HUES64 (cell line): ENCODE measurements at regions not wholly inside any gene's neighbourhood (a gene's known extent, or its start where the extent isn't known, plus 50 kb on each side); places are given as distances from the start of the nearest gene placed in this dataset.

Source experiments
- H3K27ac ChIP-seq: 2 replicates; pipeline ENCODE4 v1.7.0; 2013; ENCODE audit warnings: low read depth, low read length, inconsistent platforms
- H3K27me3 ChIP-seq: 2 replicates; pipeline ENCODE4 v1.6.1; 2013; ENCODE audit warnings: mild to moderate bottlenecking, low read length; ENCODE audit not compliant: insufficient read depth
- H3K36me3 ChIP-seq: 2 replicates; pipeline ENCODE4 v1.6.1; 2013; ENCODE audit warnings: mild to moderate bottlenecking, low read length; ENCODE audit not compliant: insufficient read depth
- H3K4me1 ChIP-seq: 2 replicates; pipeline ENCODE4 v1.6.1; 2013; ENCODE audit warnings: mild to moderate bottlenecking, low read length, moderate library complexity; ENCODE audit not compliant: insufficient read depth
- H3K4me3 ChIP-seq: 2 replicates; pipeline ENCODE4 v1.5.1; 2013; ENCODE audit warnings: mild to moderate bottlenecking, low read length, moderate library complexity
- H3K9ac ChIP-seq: 2 replicates; pipeline ENCODE4 v1.6.1; 2013; ENCODE audit warnings: mild to moderate bottlenecking, low read depth, low read length
- H3K9me3 ChIP-seq: 2 replicates; pipeline ENCODE4 v1.6.1; 2013; ENCODE audit warnings: low read depth, low read length; ENCODE audit not compliant: insufficient read depth
- WGBS: fragments of 150-250, 120-280 bp; methylation state at CpG from one replicate; pipeline ENCODE4 v1.1.7; 2013; ENCODE audit warnings: missing lambda C conversion rate; 5-methylcytosine and 5-hydroxymethylcytosine counted together

- peaks cover 13% of the 10 kb centered on the region for H3K27me3 ChIP-seq
- 87% methylated on average over 5 of the region's 5 CpGs for WGBS
- H3K9me3 ChIP-seq, result no peaks in the 10 kb centered on the region; the same call in 1 of the 2 replicates
- no peak overlapping the region for H3K9ac ChIP-seq
- H3K27ac ChIP-seq, result no peak overlapping the region
- H3K36me3 ChIP-seq, result no peaks in the 10 kb centered on the region
- no peak overlapping the region for H3K4me3 ChIP-seq
- peaks cover 11% of the 10 kb centered on the region for H3K4me1 ChIP-seq
These were observed 146.3 kb upstream of the RGMA start for GRCh38 chr15:93235269-93235668.

- Histone ChIP-seq H3K36me3 (no peaks in the 10 kb centered on the region), H3K9me3 (peaks cover 3% of the 10 kb centered on the region; the same call in 1 of the 2 replicates), H3K9ac (no peak overlapping the region), H3K4me1 (peaks cover 8% of the 10 kb centered on the region), H3K27ac (no peak overlapping the region), H3K4me3 (no peak overlapping the region), H3K27me3 (no peaks in the 10 kb centered on the region)
- WGBS, result 97% methylated on average over 4 of the region's 4 CpGs
These were observed 144.7 kb upstream of the RGMA start for GRCh38 chr15:93233710-93234109.

GRCh38 chr15:93232845-93233244 is 143.8 kb upstream of the RGMA start:
- Histone ChIP-seq H3K27me3 (no peaks in the 10 kb centered on the region), H3K9me3 (peaks cover 3% of the 10 kb centered on the region; the same call in 1 of the 2 replicates), H3K9ac (no peak overlapping the region), H3K4me3 (no peak overlapping the region), H3K4me1 (peaks cover 8% of the 10 kb centered on the region), H3K36me3 (no peaks in the 10 kb centered on the region), H3K27ac (no peak overlapping the region)
- WGBS, result 91% methylated on average over 7 of the region's 8 CpGs

- no peaks in the 10 kb centered on the region for H3K36me3 ChIP-seq
- H3K9ac ChIP-seq, result no peak overlapping the region
- WGBS, result 72% methylated on average over 6 of the region's 6 CpGs
- H3K27me3 ChIP-seq, result no peaks in the 10 kb centered on the region
- no peak overlapping the region for H3K27ac ChIP-seq
- peaks cover 8% of the 10 kb centered on the region for H3K4me1 ChIP-seq
- peaks cover 3% of the 10 kb centered on the region; the same call in 1 of the 2 replicates for H3K9me3 ChIP-seq
- H3K4me3 ChIP-seq, result no peak overlapping the region
These were observed 143.0 kb upstream of the RGMA start for GRCh38 chr15:93231994-93232393.

- Histone ChIP-seq H3K27me3 (no peaks in the 10 kb centered on the region), H3K9ac (no peak overlapping the region), H3K4me1 (peaks cover 2% of the 10 kb centered on the region), H3K4me3 (no peak overlapping the region), H3K27ac (no peak overlapping the region), H3K36me3 (no peaks in the 10 kb centered on the region), H3K9me3 (peaks cover 3% of the 10 kb centered on the region; the same call in 1 of the 2 replicates)
- 73% methylated on average over 2 of the region's 2 CpGs for WGBS
These were observed 142.4 kb upstream of the RGMA start for GRCh38 chr15:93231261-93231925.

GRCh38 chr15:93228546-93228945 is 139.5 kb upstream of the RGMA start:
- Histone ChIP-seq H3K36me3 (no peaks in the 10 kb centered on the region), H3K9ac (no peak overlapping the region), H3K4me3 (no peak overlapping the region), H3K27me3 (no peaks in the 10 kb centered on the region), H3K4me1 (no peaks in the 10 kb centered on the region), H3K9me3 (peaks cover 3% of the 10 kb centered on the region; the same call in 1 of the 2 replicates), H3K27ac (no peak overlapping the region)
- 82% methylated on average over 2 of the region's 3 CpGs for WGBS

- no peaks in the 10 kb centered on the region for H3K27me3 ChIP-seq
- H3K36me3 ChIP-seq, result no peaks in the 10 kb centered on the region
- WGBS, result 93% methylated on average over 7 of the region's 7 CpGs
- H3K27ac ChIP-seq, result no peak overlapping the region
- H3K9ac ChIP-seq, result no peak overlapping the region
- H3K9me3 ChIP-seq, result no peaks in the 10 kb centered on the region
- 0 out of 2 replicates have a peak, but pooled peaks cover 3% of the 10 kb centered on the region for H3K4me1 ChIP-seq
- H3K4me3 ChIP-seq, result no peak overlapping the region
These were observed 134.8 kb upstream of the RGMA start for GRCh38 chr15:93223803-93224202.

GRCh38 chr15:93221759-93222158 is 132.7 kb upstream of the RGMA start:
- no peak overlapping the region for H3K9ac ChIP-seq
- H3K4me1 ChIP-seq, result 0 out of 2 replicates have a peak, but pooled peaks cover 3% of the 10 kb centered on the region
- H3K36me3 ChIP-seq, result no peaks in the 10 kb centered on the region
- no peak overlapping the region for H3K4me3 ChIP-seq
- H3K27me3 ChIP-seq, result no peaks in the 10 kb centered on the region
- 78% methylated on average over 4 of the region's 4 CpGs for WGBS
- no peak overlapping the region for H3K27ac ChIP-seq
- no peaks in the 10 kb centered on the region for H3K9me3 ChIP-seq

GRCh38 chr15:93219859-93220420 is 130.9 kb upstream of the RGMA start:
- no peaks in the 10 kb centered on the region for H3K9me3 ChIP-seq
- H3K27me3 ChIP-seq, result no peaks in the 10 kb centered on the region
- 0 out of 2 replicates have a peak, but pooled peaks cover 3% of the 10 kb centered on the region for H3K4me1 ChIP-seq
- no peak overlapping the region for H3K4me3 ChIP-seq
- 100% methylated on average over 2 of the region's 2 CpGs for WGBS
- H3K27ac ChIP-seq, result no peak overlapping the region
- H3K9ac ChIP-seq, result no peak overlapping the region
- H3K36me3 ChIP-seq, result no peaks in the 10 kb centered on the region

GRCh38 chr15:93217343-93217742 is 128.3 kb upstream of the RGMA start:
- Histone ChIP-seq H3K4me3 (no peak overlapping the region), H3K36me3 (no peaks in the 10 kb centered on the region), H3K27ac (no peak overlapping the region), H3K9me3 (no peaks in the 10 kb centered on the region), H3K4me1 (0 out of 2 replicates have a peak, but pooled peaks cover 3% of the 10 kb centered on the region), H3K27me3 (no peaks in the 10 kb centered on the region; the same call in 1 of the 2 replicates), H3K9ac (no peak overlapping the region)
- 100% methylated on average over 1 of the region's 1 CpG for WGBS

- WGBS, result 90% methylated on average over 3 of the region's 3 CpGs
- no peak overlapping the region for H3K9ac ChIP-seq
These were observed 125.1 kb upstream of the RGMA start for GRCh38 chr15:93214106-93214505.

More at GRCh38 chr15:93214106-93214505, 125.1 kb upstream of the RGMA start:
- Histone ChIP-seq H3K9me3 (no peaks in the 10 kb centered on the region), H3K36me3 (no peaks in the 10 kb centered on the region), H3K4me1 (peaks cover 10% of the 10 kb centered on the region; the same call in 1 of the 2 replicates), H3K27ac (no peak overlapping the region), H3K27me3 (no peaks in the 10 kb centered on the region; the same call in 1 of the 2 replicates), H3K4me3 (no peak overlapping the region)
